ENCODE measurements at regions not wholly inside any gene's neighbourhood (a gene's known extent, or its start where the extent isn't known, plus 50 kb on each side); places are given as distances from the start of the nearest gene placed in this dataset.

DNA sequence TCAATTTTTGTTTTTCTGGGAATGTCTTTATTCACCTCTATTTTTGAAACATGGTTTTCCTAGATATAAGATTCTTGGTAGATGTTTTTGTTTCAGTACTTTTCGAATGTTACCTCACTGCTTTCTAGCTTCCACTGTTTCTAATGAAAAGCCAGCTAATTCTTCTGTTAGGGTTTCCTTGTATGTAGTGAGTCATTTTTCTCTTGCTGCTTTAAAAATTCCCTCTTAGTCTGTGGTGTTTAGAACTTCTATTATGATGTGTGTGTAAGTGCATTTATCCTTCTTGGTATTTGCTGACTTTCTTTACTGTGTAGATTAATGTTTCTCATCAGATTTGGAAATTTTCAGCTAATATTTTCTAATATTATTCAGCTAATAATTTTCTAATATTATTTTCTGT is 151.1 kb upstream of the OSTN start:
- no peak for TF ChIP-seq BACH2 (CRISPR knock-in tag; IDR thresholded peaks at IDR 0.05; ENCODE audit: borderline replicate concordance)
- TF ChIP-seq, protein P1, sequence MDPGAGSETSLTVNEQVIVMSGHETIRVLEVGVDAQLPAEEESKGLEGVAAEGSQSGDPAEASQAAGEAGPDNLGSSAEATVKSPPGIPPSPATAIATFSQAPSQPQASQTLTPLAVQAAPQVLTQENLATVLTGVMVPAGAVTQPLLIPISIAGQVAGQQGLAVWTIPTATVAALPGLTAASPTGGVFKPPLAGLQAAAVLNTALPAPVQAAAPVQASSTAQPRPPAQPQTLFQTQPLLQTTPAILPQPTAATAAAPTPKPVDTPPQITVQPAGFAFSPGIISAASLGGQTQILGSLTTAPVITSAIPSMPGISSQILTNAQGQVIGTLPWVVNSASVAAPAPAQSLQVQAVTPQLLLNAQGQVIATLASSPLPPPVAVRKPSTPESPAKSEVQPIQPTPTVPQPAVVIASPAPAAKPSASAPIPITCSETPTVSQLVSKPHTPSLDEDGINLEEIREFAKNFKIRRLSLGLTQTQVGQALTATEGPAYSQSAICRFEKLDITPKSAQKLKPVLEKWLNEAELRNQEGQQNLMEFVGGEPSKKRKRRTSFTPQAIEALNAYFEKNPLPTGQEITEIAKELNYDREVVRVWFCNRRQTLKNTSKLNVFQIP (CRISPR knock-in tag; IDR thresholded peaks at IDR 0.05; ENCODE audit: borderline replicate concordance, low read depth) = no peak
- no peak for TF ChIP-seq PATZ1 (CRISPR knock-in tag; IDR thresholded peaks at IDR 0.05; ENCODE audit: borderline replicate concordance)
- no peak for TF ChIP-seq SNAI2 (CRISPR knock-in tag; IDR thresholded peaks at IDR 0.05)
- no peak for TF ChIP-seq CSDC2 (CRISPR knock-in tag; IDR thresholded peaks at IDR 0.05)
- TF ChIP-seq RARB (CRISPR knock-in tag; IDR thresholded peaks at IDR 0.05) = no peak
- TF ChIP-seq ZFP3 (CRISPR knock-in tag; IDR thresholded peaks at IDR 0.05) = no peak

Data from SK-N-SH treated with all-trans-retinoic acid at 6 μM for 48 hours (cell line).